Caco-2 (cell line): ENCODE measurements at regions not wholly inside any gene's neighbourhood (a gene's known extent, or its start where the extent isn't known, plus 50 kb on each side); places are given as distances from the start of the nearest gene placed in this dataset.

ENCODE experiments used
- BruUV-seq: library from RNA; stranded (reverse); fragments of 400-500 nt; replicated peaks from 2 replicates; lab custom pipeline; 2021; lab: Mats Ljungman, UMichigan
- CTCF ChIA-PET: fragments of 300-600 bp; sonication (Branson Sonifier 250); formaldehyde crosslinking; loops from one replicate; lab custom pipeline; 2022; ENCODE audit warnings: antibody characterized with exemption; lab: Charles Lee
- POLR2A ChIA-PET: fragments of 300-600 bp; sonication (Branson Sonifier 250); formaldehyde crosslinking; loops from one replicate; lab custom pipeline; 2022; ENCODE audit warnings: antibody characterized with exemption; lab: Charles Lee
- DNase-seq, 2 experiments: peaks; one replicate each; pipeline versions ENCODE4 v3.0.0 to v3.0.0-alpha.2; 2020 to 2022
- H3K27me3 ChIP-seq: replicated peaks from 2 replicates; pipeline ENCODE4 v1.6.0; 2011; ENCODE audit warnings: low read length; ENCODE audit not compliant: control insufficient read depth, insufficient read depth
- H3K36me3 ChIP-seq: 2 replicates; pipeline ENCODE4 v1.5.1; 2011; ENCODE audit warnings: low read length; ENCODE audit not compliant: control insufficient read depth, insufficient read depth
- H3K4me1 ChIP-seq: fragments of 250-450 bp; sonication (Bioruptor Pico); 2 replicates; pipeline ENCODE4 v1.5.1; 2020; ENCODE audit warnings: mild to moderate bottlenecking
- H3K4me3 ChIP-seq: 2 replicates; pipeline ENCODE4 v1.5.1; 2011; ENCODE audit warnings: low read depth, mild to moderate bottlenecking, control low read depth, low read length
- H3K9me3 ChIP-seq: fragments of 250-450 bp; sonication (Bioruptor Pico); 2 replicates; pipeline ENCODE4 v1.5.1; 2020; ENCODE audit warnings: mild to moderate bottlenecking, moderate library complexity
- H3K27ac Mint-ChIP-seq: one replicate; pipeline ENCODE4 v1.8.0; 2022; ENCODE audit warnings: mixed read lengths; ENCODE audit not compliant: unreplicated experiment
- H3K27me3 Mint-ChIP-seq: one replicate; pipeline ENCODE4 v1.8.0; 2022; ENCODE audit warnings: mixed read lengths; ENCODE audit not compliant: insufficient read depth, unreplicated experiment
- H3K36me3 Mint-ChIP-seq: one replicate; pipeline ENCODE4 v1.8.0; 2022; ENCODE audit warnings: mild to moderate bottlenecking, mixed read lengths; ENCODE audit not compliant: insufficient read depth, unreplicated experiment
- H3K4me1 Mint-ChIP-seq: one replicate; pipeline ENCODE4 v1.8.0; 2022; ENCODE audit warnings: low read depth, mixed read lengths; ENCODE audit not compliant: unreplicated experiment
- H3K4me3 Mint-ChIP-seq: one replicate; pipeline ENCODE4 v1.8.0; 2022; ENCODE audit warnings: mild to moderate bottlenecking, moderate library complexity, mixed read lengths; ENCODE audit not compliant: unreplicated experiment
- H3K9me3 Mint-ChIP-seq: one replicate; pipeline ENCODE4 v1.8.0; 2022; ENCODE audit warnings: mixed read lengths; ENCODE audit not compliant: unreplicated experiment
- intact Hi-C: fragments of 100-400 bp; cut with micrococcal nuclease; formaldehyde crosslinking; loops from one replicate; pipeline ENCODE4 v1.10.0; 2022; ENCODE audit not compliant: unreplicated experiment
- TF ChIP-seq, protein P1 (sequence below), 2 experiments: fragments of 200-600 bp in 1 of 2; IDR thresholded peaks; 1 replicate in 1 of 2; 2 replicates in 1 of 2; pipeline versions ENCODE4 v1.5.1 to v1.8.0; 2011 to 2022; ENCODE audit warnings: antibody characterized with exemption in 1 of 2, control low read depth in 1 of 2, inconsistent platforms in 1 of 2, low read depth in 1 of 2, low read length in 1 of 2, mild to moderate bottlenecking in 1 of 2, moderate library complexity in 1 of 2; ENCODE audit not compliant: insufficient read depth in 1 of 2, severe bottlenecking in 1 of 2, unreplicated experiment in 1 of 2

DNA sequence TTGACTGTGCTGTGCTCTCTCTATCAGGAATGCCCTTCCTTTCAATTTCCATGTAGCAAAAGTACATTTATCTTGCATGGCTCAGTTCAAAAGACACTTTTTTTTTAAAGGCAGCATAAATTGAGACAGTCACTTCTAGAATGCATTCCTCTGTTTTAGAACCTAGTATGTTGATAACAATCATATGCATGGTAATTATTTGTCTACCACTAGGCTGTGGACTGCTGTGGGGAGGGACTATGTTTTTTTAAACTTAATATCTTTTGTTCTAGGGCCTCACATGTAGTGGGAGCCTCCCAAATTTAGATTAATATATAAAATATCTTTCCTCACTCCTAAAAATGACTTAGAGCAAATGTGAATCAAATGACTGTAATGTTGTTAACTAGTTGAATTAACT, 269.9 kb downstream of the MEIS1 start:
- H3K4me1 Mint-ChIP-seq, result peaks cover 6% of the 10 kb centered on the region
- no peak overlapping the region for H3K4me3 Mint-ChIP-seq
- no peaks in the 10 kb centered on the region; the same call in 1 of the 2 replicates for H3K27me3 ChIP-seq
- no peak overlapping the region for H3K4me3 ChIP-seq
- H3K4me1 ChIP-seq, result peaks cover 4% of the 10 kb centered on the region
- no peaks in the 10 kb centered on the region for H3K36me3 Mint-ChIP-seq
- TF ChIP-seq, protein P1, sequence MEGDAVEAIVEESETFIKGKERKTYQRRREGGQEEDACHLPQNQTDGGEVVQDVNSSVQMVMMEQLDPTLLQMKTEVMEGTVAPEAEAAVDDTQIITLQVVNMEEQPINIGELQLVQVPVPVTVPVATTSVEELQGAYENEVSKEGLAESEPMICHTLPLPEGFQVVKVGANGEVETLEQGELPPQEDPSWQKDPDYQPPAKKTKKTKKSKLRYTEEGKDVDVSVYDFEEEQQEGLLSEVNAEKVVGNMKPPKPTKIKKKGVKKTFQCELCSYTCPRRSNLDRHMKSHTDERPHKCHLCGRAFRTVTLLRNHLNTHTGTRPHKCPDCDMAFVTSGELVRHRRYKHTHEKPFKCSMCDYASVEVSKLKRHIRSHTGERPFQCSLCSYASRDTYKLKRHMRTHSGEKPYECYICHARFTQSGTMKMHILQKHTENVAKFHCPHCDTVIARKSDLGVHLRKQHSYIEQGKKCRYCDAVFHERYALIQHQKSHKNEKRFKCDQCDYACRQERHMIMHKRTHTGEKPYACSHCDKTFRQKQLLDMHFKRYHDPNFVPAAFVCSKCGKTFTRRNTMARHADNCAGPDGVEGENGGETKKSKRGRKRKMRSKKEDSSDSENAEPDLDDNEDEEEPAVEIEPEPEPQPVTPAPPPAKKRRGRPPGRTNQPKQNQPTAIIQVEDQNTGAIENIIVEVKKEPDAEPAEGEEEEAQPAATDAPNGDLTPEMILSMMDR (IDR thresholded peaks at IDR 0.05; ENCODE audit: insufficient read depth in 1 of 2, low read depth in 1 of 2, low read length in 1 of 2, severe bottlenecking in 1 of 2, unreplicated experiment in 1 of 2), result no peak
- CTCF ChIA-PET, result no interaction called here
- H3K9me3 Mint-ChIP-seq, result no peaks in the 10 kb centered on the region
- peaks cover 5% of the 10 kb centered on the region for H3K27me3 Mint-ChIP-seq
- intact Hi-C loops, result no loop called here
- no TSS peak for BruUV-seq
- H3K36me3 ChIP-seq, result no peaks in the 10 kb centered on the region
- H3K27ac Mint-ChIP-seq, result no peak overlapping the region
- H3K9me3 ChIP-seq, result no peaks in the 10 kb centered on the region
- no peak for DNase-seq
- POLR2A ChIA-PET, result no interaction called here

DNA sequence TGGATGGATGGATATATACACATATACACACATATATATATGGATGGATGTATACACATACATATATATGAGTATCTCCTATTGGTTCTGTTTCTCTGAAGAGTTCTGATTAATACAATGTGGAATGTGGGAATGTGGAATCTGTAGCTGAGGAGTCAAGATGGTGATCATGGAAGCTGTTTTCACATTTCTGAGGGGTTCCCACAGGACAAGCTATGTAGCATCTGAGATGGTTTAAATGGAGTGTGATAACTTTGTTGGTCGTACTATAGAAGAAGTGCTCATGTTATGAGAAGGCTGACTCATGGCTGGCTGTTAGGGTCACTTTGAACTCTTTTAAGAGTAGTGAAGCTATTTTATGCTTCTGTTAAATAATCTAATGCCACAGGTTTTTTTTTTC, 279.7 kb downstream of the MEIS1 start:
- H3K4me3 Mint-ChIP-seq, result no peak overlapping the region
- Histone ChIP-seq H3K36me3 (no peaks in the 10 kb centered on the region), H3K9me3 (no peaks in the 10 kb centered on the region), H3K4me1 (no peaks in the 10 kb centered on the region), H3K4me3 (no peak overlapping the region), H3K27me3 (no peaks in the 10 kb centered on the region)
- TF ChIP-seq, protein P1 (IDR thresholded peaks at IDR 0.05; ENCODE audit: insufficient read depth in 1 of 2, low read depth in 1 of 2, low read length in 1 of 2, severe bottlenecking in 1 of 2, unreplicated experiment in 1 of 2), result no peak
- BruUV-seq, result no TSS peak
- H3K4me1 Mint-ChIP-seq, result no peaks in the 10 kb centered on the region
- ChIA-PET CTCF (no interaction called here), POLR2A (no interaction called here)
- no peaks in the 10 kb centered on the region for H3K9me3 Mint-ChIP-seq
- intact Hi-C loops, result no loop called here
- peaks cover 3% of the 10 kb centered on the region for H3K27me3 Mint-ChIP-seq
- DNase-seq, result no peak
- no peak overlapping the region for H3K27ac Mint-ChIP-seq
- H3K36me3 Mint-ChIP-seq, result no peaks in the 10 kb centered on the region

DNA sequence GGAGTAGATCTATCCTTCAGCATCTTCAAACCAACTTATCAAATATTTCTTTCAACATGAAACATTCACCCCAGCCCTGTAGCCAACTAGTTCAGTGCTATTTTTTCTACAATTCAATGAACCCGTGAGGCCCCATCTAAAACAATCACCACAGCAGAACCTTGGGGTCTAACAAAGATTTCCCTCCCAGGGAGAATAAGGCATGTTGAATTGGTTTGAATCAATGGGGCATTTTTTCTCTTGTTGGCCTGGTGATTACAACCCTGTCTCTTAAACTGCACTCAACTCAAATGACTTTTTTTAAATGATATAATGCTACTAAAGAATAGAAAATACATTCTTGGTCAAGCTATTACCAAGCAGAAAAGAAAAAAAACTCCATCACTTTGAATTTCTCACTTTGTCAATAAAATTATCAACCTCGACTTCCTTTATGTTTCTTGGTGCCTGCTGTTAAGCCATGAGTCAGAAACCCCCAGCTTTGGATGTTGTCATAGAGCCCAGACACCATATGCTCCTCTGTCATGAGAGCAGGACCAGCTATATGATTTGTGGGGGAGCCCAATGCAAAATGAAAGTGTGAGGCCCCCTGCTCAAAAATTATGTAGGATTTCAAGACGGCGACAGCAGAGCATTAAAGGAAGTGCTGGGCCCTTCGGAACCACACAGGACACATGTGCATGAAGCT, 282.4 kb downstream of the MEIS1 start:
- H3K4me3 ChIP-seq, result no peak overlapping the region
- Mint-ChIP-seq H3K27ac (no peak overlapping the region), H3K9me3 (no peaks in the 10 kb centered on the region), H3K4me1 (no peaks in the 10 kb centered on the region), H3K36me3 (no peaks in the 10 kb centered on the region), H3K27me3 (peaks cover 5% of the 10 kb centered on the region), H3K4me3 (no peak overlapping the region)
- H3K9me3 ChIP-seq, result no peaks in the 10 kb centered on the region
- CTCF ChIA-PET, result no interaction called here
- no peak for DNase-seq
- no peaks in the 10 kb centered on the region for H3K36me3 ChIP-seq
- BruUV-seq, result no TSS peak
- H3K4me1 ChIP-seq, result no peaks in the 10 kb centered on the region
- intact Hi-C loops, result no loop called here
- TF ChIP-seq, protein P1 (IDR thresholded peaks at IDR 0.05; ENCODE audit: insufficient read depth in 1 of 2, low read depth in 1 of 2, low read length in 1 of 2, severe bottlenecking in 1 of 2, unreplicated experiment in 1 of 2), result no peak
- H3K27me3 ChIP-seq, result no peaks in the 10 kb centered on the region
- POLR2A ChIA-PET, result no interaction called here
